ENCODE measurements at regions not wholly inside any gene's neighbourhood (a gene's known extent, or its start where the extent isn't known, plus 50 kb on each side); places are given as distances from the start of the nearest gene placed in this dataset.

DNA sequence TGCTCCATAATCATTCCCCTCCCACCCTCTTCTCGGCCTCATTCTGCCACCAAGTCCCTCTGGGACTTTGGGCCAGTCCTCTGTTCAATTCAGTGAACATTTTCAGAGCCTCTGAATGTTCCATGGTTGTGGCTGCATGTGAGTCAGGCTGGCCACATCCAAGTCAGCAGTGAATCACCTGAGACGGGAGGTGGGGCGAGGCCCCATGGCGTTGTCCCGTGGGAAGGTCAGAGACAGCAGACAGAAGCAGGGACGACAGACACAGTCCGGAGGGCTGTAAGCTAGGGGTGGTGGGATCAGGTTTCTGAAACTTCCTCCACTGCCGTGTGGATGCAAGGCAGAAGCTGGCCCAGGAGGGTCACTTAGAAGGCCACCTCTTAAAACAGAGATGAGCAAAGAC, 324.8 kb downstream of the MN1 start:
- Histone ChIP-seq H3K27me3 (ENCODE audit: insufficient read depth, low read length) (no peaks in the 10 kb centered on the region), H3K4me1 (ENCODE audit: insufficient read depth, low read length) (peaks cover 37% of the 10 kb centered on the region), H4K20me1 (ENCODE audit: insufficient read depth, low read length) (no peaks in the 10 kb centered on the region), H2AFZ (ENCODE audit: low read depth, low read length) (peak overlapping the region; percentile 32), H3K9ac (ENCODE audit: low read length) (peak overlapping the region; percentile 71), H3K9me3 (ENCODE audit: insufficient read depth, low read depth, low read length) (no peaks in the 10 kb centered on the region), H3K27ac (ENCODE audit: low read depth, low read length) (peak overlapping the region; percentile 79), H3K4me3 (ENCODE audit: insufficient read depth, low read depth, low read length) (no peak overlapping the region), H3K4me2 (ENCODE audit: low read length) (peak overlapping the region; percentile 74), H3K79me2 (ENCODE audit: insufficient read depth, low read length) (no peaks in the 10 kb centered on the region), H3K36me3 (ENCODE audit: insufficient read depth, low read length) (no peaks in the 10 kb centered on the region)
- no peak for TF ChIP-seq EZH2 (IDR thresholded peaks at IDR 0.05; ENCODE audit: insufficient read depth, low read length)
- TF ChIP-seq, protein P1, sequence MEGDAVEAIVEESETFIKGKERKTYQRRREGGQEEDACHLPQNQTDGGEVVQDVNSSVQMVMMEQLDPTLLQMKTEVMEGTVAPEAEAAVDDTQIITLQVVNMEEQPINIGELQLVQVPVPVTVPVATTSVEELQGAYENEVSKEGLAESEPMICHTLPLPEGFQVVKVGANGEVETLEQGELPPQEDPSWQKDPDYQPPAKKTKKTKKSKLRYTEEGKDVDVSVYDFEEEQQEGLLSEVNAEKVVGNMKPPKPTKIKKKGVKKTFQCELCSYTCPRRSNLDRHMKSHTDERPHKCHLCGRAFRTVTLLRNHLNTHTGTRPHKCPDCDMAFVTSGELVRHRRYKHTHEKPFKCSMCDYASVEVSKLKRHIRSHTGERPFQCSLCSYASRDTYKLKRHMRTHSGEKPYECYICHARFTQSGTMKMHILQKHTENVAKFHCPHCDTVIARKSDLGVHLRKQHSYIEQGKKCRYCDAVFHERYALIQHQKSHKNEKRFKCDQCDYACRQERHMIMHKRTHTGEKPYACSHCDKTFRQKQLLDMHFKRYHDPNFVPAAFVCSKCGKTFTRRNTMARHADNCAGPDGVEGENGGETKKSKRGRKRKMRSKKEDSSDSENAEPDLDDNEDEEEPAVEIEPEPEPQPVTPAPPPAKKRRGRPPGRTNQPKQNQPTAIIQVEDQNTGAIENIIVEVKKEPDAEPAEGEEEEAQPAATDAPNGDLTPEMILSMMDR (IDR thresholded peaks at IDR 0.05; ENCODE audit: insufficient read depth, low read depth, low read length) = no peak
- FAIRE-seq (peak; percentile 73), DNase-seq (ENCODE audit: low read depth) (peak; percentile 83)
- Mint-ChIP-seq H3K36me3 (ENCODE audit: low read depth, unreplicated experiment) (no peaks in the 10 kb centered on the region), H3K27me3 (ENCODE audit: low read depth, unreplicated experiment) (no peaks in the 10 kb centered on the region), H3K9me3 (ENCODE audit: unreplicated experiment) (peaks cover 3% of the 10 kb centered on the region), H3K27ac (ENCODE audit: unreplicated experiment) (peak overlapping the region; percentile 100), H3K4me3 (ENCODE audit: unreplicated experiment) (peak overlapping the region; percentile 11), H3K4me1 (ENCODE audit: low read depth, unreplicated experiment) (peaks cover 36% of the 10 kb centered on the region)

DNA sequence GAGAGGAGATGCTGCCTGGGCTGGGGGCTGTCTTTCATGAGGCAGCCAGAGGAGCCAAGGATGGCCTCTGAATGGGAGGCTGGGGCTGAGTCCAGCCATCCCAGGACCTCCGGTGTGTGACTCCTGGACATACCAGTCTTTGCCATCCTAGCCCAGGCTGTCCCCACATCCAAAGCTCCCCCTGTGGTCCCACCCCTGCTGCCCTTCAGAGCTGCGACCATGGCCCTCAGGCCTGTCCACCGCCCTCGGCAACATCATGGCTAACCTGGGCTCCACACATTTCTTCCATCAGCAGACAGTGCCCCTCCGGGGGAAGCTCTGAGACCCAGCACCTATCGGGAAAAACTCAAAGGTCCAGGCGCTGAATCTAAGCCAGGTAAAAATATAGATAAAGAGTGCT, 324.4 kb downstream of the MN1 start:
- no peaks in the 10 kb centered on the region for H4K20me1 ChIP-seq (ENCODE audit: insufficient read depth, low read length)
- DNase-seq (ENCODE audit: low read depth) (no peak), FAIRE-seq (no peak)
- H3K4me1 Mint-ChIP-seq (ENCODE audit: low read depth, unreplicated experiment) = peaks cover 36% of the 10 kb centered on the region
- no peaks in the 10 kb centered on the region for H3K36me3 ChIP-seq (ENCODE audit: insufficient read depth, low read length)
- TF ChIP-seq, protein P1 (IDR thresholded peaks at IDR 0.05; ENCODE audit: insufficient read depth, low read depth, low read length) = no peak
- TF ChIP-seq EZH2 (IDR thresholded peaks at IDR 0.05; ENCODE audit: insufficient read depth, low read length) = no peak
- H3K9me3 Mint-ChIP-seq (ENCODE audit: unreplicated experiment) = peaks cover 3% of the 10 kb centered on the region
- H3K9me3 ChIP-seq (ENCODE audit: insufficient read depth, low read depth, low read length) = no peaks in the 10 kb centered on the region
- H3K36me3 Mint-ChIP-seq (ENCODE audit: low read depth, unreplicated experiment) = no peaks in the 10 kb centered on the region
- H3K4me1 ChIP-seq (ENCODE audit: insufficient read depth, low read length) = peaks cover 37% of the 10 kb centered on the region
- no peak overlapping the region for H2AFZ ChIP-seq (ENCODE audit: low read depth, low read length)
- H3K4me2 ChIP-seq (ENCODE audit: low read length) = peak overlapping the region; percentile 74
- peak overlapping the region; percentile 71 for H3K9ac ChIP-seq (ENCODE audit: low read length)
- no peaks in the 10 kb centered on the region for H3K27me3 ChIP-seq (ENCODE audit: insufficient read depth, low read length)
- H3K27ac Mint-ChIP-seq (ENCODE audit: unreplicated experiment) = peak overlapping the region; percentile 100
- peak overlapping the region; percentile 79 for H3K27ac ChIP-seq (ENCODE audit: low read depth, low read length)
- no peaks in the 10 kb centered on the region for H3K27me3 Mint-ChIP-seq (ENCODE audit: low read depth, unreplicated experiment)
- no peak overlapping the region for H3K4me3 ChIP-seq (ENCODE audit: insufficient read depth, low read depth, low read length)
- no peaks in the 10 kb centered on the region for H3K79me2 ChIP-seq (ENCODE audit: insufficient read depth, low read length)
- H3K4me3 Mint-ChIP-seq (ENCODE audit: unreplicated experiment) = no peak overlapping the region

DNA sequence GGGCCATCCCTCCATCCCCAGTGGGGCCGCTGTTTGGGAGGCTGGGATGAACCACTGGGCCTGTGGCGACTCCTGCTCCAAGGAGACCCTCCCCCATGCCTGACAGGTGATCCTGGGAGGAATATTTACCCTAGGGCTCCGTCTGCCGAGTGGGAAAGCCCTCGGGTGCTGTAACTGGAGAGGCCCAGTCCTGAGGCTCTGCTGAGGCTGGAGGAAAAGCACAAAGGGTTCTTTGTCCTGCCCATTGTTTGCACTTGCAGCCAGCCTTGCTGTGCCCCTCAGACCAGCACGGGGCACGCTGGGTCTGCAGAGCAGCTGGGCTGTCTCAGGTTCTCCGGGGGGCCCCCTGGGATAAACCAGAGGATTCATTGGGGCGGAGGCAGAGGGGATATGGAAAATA, 321.1 kb downstream of the MN1 start:
- peaks cover 19% of the 10 kb centered on the region for H3K4me1 ChIP-seq (ENCODE audit: insufficient read depth, low read length)
- no peak for TF ChIP-seq EZH2 (IDR thresholded peaks at IDR 0.05; ENCODE audit: insufficient read depth, low read length)
- TF ChIP-seq, protein P1 (IDR thresholded peaks at IDR 0.05; ENCODE audit: insufficient read depth, low read depth, low read length) = no peak
- DNase-seq (ENCODE audit: low read depth) = no peak
- FAIRE-seq = no peak
- no peak overlapping the region for H3K9ac ChIP-seq (ENCODE audit: low read length)
- Mint-ChIP-seq H3K36me3 (ENCODE audit: low read depth, unreplicated experiment) (no peaks in the 10 kb centered on the region), H3K4me3 (ENCODE audit: unreplicated experiment) (no peak overlapping the region), H3K27ac (ENCODE audit: unreplicated experiment) (no peak overlapping the region), H3K9me3 (ENCODE audit: unreplicated experiment) (peaks cover 3% of the 10 kb centered on the region), H3K27me3 (ENCODE audit: low read depth, unreplicated experiment) (no peaks in the 10 kb centered on the region), H3K4me1 (ENCODE audit: low read depth, unreplicated experiment) (peaks cover 21% of the 10 kb centered on the region)
- no peak overlapping the region for H2AFZ ChIP-seq (ENCODE audit: low read depth, low read length)
- no peak overlapping the region for H3K4me2 ChIP-seq (ENCODE audit: low read length)
- H3K79me2 ChIP-seq (ENCODE audit: insufficient read depth, low read length) = no peaks in the 10 kb centered on the region
- H3K27me3 ChIP-seq (ENCODE audit: insufficient read depth, low read length) = peaks cover 4% of the 10 kb centered on the region
- no peaks in the 10 kb centered on the region for H3K9me3 ChIP-seq (ENCODE audit: insufficient read depth, low read depth, low read length)
- H4K20me1 ChIP-seq (ENCODE audit: insufficient read depth, low read length) = no peaks in the 10 kb centered on the region
- H3K4me3 ChIP-seq (ENCODE audit: insufficient read depth, low read depth, low read length) = no peak overlapping the region
- no peaks in the 10 kb centered on the region for H3K36me3 ChIP-seq (ENCODE audit: insufficient read depth, low read length)
- no peak overlapping the region for H3K27ac ChIP-seq (ENCODE audit: low read depth, low read length)

Data from astrocyte (in vitro differentiated cells and primary cell).